ENCODE measurements at regions not wholly inside any gene's neighbourhood (a gene's known extent, or its start where the extent isn't known, plus 50 kb on each side); places are given as distances from the start of the nearest gene placed in this dataset.
A peak's percentile ranks its signal among the peaks of the same experiment; 100 is the strongest.
"Not testable (repeated sequence)": the region's sequence is repeated elsewhere in the genome, so short reads cannot be mapped to it uniquely, and the experiment has no call there.

DNA sequence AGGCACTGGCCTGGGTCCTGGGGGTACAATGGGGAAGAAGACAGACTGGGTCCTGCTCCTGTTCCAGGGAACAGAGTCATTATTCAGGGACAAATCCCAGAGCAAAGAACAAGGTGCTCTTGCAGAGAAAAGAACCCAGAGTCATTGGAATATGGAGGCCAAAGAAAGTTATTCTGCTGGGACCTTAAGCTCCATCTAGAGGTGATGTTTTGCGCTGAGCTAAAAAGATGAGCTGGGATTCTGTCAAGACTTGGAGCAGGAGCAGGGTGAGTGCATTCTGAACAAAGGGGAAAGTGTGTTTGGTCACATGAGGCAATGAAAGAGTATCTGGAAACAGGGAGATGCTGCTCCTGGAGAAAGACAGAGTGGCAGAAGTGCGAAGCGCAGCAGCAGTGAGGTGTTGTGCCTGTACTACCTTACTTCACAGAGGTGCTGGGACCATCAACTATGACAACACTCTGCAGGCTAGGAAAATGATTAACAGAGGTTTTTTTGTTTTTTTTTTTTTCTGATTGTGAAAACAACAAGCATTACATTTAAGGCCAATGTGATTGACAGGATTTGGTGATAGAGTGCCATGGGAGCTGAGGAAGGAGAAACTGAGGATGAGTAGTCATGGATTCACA is 95.3 kb upstream of the TNFSF11 start:
- peak; percentile 18 for DNase-seq (ENCODE audit: low spot score)

DNA sequence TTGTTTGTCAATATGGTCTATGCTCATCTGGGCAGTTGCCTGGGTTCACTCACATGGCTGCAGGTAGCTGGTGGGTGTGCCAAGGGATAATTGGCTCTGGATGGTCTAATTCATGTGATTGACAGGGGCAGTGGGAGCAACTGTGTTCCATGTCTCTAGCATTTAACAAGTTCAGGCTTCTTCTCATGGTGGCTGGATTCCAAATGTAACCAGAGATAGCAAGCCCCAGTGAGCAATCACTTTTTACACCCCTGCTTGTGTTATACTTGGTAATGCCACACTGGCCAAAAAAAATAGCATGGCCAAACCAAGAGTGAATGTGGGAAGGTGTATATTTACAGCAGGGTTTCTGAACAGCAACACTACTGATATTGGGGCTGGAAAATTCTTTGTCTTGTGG is 89.6 kb upstream of the TNFSF11 start:
- no peak for DNase-seq (ENCODE audit: low spot score)

DNA sequence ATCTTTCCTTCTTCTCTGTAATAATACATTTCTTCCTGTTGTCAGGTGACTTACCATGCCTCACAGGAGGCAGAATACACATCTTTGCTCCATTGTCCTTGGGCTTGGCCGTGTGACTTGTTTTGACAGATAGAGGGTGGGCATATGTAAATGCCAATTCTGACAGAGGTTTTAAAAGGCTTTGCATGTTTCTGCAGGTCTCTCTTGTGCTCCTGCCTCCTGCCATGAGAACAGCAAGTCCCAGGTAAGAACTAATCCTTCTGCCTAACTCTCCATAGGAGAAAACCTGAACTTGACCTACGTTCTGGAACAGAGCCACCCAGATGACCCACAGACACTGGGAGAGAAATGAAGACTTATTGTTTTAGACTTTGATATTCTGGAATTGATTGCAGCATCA is 88.7 kb upstream of the TNFSF11 start:
- DNase-seq (ENCODE audit: low spot score) = no peak

DNA sequence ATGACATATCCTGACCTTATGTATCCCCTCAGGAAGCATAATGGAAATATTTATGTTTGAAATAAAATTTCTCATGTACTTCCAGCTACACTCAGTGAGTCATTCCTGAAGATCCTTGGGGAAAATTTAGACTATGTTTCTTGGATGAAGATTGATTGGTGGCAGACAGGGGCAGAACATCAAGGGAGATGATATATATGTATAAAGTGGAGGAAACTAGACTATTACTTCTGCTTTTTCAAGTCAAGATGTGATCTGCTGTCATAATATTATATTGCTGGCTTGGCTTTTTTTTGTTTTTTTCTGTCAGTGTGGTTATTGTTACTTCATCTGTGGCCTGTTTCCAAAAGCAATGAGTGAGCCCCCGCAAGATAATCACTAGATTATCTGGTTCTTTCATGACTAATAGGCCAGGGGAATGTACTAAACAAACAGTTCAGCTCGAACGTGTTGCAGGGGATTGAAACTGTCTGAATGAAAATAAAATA is 87.2 kb upstream of the TNFSF11 start:
- no peak for DNase-seq (ENCODE audit: low spot score)

DNA sequence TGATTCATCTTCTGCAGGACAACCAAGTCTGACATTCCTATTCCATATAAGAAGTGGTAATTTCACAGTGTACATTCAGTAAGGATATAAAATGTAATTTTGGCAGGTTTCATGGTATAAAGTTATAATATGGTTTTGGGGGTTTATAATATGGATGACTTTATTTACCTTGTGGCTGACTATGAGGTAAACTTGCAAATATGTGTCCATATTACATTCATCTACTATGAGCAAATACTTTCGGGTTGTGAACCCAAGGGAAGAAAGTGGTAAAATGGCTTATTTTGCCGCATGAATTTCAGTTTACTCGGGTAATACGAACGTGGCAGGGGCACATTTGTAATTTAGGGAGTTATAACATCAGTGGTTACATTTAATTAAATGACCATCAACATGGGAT is 86.7 kb upstream of the TNFSF11 start:
- DNase-seq (ENCODE audit: low spot score) = no peak

DNA sequence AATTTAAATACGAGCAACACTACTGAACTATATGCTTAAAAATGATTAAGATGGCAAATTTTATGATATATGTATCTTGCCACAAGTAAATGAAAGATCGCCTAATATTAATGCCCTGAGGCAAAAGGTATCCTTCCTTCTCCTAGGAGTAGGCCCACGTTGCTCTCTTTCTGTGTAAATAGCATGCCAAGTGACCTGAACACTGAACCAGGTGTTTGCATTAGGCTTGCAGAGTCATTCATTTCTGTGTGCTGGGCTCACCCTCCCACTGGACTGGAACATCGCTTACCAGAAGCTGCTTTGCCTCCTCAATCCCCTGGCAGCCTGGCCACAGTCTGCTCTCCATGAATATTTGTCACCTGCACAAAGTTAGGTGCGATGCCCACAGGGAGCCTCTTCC is 83.3 kb upstream of the TNFSF11 start:
- DNase-seq (ENCODE audit: low spot score) = no peak

DNA sequence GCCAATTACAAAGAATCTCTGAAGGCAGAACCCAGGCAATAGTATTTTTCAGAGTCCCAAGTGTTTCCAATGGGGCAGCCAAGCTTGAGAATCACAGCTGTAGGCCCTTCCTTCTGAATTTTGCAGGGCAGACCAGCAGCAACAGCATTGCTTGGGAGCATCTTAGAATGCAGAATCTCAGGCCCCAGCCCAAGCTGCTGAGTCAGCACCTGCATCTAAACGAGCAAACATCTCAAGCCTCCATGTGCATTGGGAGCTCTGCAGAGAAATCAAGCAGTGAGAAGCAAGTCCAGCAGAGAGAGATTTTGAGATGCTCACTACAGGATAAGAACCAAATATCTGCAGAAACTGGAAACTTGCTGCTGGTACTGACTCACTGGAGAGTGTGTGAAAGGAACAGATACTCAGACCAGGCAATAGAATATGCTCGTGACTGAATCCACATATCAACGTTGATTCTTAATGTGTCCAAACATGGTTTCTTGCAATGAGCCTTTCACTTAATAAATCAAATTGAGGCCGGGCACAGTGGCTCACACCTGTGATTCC is 81.5 kb upstream of the TNFSF11 start:
- DNase-seq (ENCODE audit: low spot score) = no peak

DNA sequence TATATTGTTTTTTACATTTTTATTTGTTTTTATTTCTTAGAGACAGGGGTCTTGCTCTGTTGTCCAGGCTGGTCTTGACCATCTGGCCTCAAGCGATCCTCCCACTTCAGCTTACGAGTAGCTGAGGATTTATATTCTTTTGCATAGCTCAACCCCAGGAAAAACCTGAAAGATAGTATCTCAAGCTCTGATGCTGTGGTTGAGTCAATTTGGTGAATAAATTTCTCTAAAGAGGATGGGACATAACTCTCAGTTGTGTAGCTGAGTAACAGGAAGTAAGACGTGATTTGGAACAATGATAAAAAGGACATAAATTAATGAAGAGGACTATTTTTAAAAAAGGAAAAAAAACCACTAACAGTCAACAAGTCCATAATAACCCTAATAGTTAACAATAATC is 79.8 kb upstream of the TNFSF11 start:
- peak; percentile 13 for DNase-seq (ENCODE audit: low spot score)

DNA sequence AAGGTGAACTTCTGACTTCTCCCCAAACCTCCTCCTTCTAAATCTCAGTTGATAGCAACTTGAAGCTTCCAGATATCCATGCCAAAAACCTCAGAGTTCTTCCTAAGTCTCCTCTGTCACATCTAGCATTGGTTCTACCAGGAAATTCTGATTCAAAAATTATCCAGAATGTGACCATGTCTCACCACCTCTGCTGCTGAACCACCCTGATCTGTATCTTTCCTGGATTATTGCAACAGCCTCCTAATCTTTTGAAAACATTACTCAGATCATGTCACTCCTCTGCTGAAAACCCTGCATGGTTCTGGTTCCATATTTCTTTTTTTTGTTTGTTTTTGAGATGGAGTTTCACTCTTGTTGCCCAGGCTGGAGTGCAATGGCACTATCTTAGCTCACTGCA is 78.7 kb upstream of the TNFSF11 start:
- peak; percentile 19 for DNase-seq (ENCODE audit: low spot score)

DNA sequence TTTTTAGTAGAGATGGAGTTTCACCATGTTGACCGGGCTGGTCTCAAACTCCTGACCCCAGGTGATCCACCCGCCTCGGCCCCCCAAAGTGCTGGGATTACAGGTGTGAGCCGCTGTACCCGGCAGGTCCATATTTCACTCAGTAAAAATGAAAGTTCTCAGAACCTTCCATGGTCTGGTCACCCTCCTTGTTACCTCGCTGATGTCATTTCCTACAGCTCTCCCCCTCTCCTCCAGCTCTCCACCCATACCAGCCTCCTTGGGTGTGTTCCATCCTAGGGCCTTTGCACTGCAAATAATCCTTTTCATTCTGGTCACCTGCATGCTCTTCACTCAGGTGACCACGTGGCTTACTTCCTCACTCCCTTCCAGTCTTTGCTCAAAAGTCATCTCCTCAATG is 78.2 kb upstream of the TNFSF11 start:
- DNase-seq (ENCODE audit: low spot score) = no peak

DNA sequence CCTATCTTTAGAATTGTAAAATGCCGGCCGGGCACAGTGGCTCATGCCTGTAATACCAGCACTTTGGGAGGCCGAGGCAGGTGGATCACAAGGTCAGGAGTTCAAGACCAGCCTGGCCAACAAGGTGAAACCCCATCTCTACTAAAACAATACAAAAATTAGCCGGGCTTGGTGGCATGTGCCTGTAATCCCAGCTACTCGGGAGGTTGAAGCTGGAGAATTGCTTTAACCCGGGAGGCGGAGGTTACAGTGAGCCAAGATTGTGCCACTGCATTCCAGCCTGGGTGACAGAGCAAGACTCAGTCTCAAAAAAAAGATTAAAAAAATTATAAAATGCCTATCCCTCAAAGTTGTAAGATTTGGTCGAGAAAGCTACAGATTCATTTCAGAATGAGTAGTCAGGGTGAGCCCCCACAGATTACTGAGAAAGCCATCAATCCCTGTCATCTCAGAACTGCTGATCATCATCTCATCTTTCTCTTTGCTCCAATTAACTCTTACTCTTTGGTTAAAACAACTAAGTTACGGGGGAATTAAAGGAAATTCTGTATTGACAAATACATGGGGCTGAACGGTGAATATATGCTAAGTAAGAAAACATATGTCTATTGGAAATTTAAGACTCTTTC is 76.9 kb upstream of the TNFSF11 start:
- DNase-seq (ENCODE audit: low spot score) = not testable (repeated sequence)

DNA sequence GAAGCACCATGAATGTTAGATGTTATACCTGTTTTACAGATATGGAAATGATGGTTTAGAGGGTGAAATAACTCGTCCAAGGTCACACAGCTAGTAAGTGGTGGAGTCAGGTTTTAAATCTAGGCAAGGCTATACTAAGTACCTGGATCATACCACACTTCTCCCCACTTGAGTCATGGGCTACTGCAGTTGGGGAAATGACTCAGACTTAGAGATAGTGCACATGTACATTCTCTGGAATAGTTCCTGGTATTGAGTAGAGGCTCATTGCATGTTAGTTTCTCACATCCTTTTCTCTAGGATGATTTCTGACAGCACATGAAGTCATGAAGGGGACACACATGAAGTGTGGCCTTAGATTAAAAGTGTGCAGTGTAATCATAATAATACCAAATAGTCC is 76.2 kb upstream of the TNFSF11 start:
- peak; percentile 10 for DNase-seq (ENCODE audit: low spot score)

DNA sequence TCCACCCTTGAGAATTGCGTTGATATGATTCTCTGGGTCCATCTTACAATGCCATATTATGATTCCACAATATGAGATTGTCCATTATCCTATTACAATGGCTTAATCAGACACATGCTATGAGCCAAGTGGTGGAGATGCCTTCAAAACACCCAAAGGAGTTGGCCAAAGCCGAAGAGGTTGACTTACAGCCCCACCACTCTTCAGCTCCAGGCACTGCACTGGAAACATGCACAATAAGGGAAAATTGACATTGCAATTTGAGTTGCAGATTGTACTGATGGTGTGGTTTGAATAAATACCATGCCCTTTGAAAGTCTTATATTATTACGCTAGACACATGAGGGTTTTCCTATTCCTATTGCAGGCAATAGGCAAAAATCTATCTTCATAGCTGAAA is 75.4 kb upstream of the TNFSF11 start:
- no peak for DNase-seq (ENCODE audit: low spot score)

Measured in CD4-positive, alpha-beta T cell treated with Interleukin-15 for 4 hours (primary cell).